ENCODE measurements at regions not wholly inside any gene's neighbourhood (a gene's known extent, or its start where the extent isn't known, plus 50 kb on each side); places are given as distances from the start of the nearest gene placed in this dataset.

DNA sequence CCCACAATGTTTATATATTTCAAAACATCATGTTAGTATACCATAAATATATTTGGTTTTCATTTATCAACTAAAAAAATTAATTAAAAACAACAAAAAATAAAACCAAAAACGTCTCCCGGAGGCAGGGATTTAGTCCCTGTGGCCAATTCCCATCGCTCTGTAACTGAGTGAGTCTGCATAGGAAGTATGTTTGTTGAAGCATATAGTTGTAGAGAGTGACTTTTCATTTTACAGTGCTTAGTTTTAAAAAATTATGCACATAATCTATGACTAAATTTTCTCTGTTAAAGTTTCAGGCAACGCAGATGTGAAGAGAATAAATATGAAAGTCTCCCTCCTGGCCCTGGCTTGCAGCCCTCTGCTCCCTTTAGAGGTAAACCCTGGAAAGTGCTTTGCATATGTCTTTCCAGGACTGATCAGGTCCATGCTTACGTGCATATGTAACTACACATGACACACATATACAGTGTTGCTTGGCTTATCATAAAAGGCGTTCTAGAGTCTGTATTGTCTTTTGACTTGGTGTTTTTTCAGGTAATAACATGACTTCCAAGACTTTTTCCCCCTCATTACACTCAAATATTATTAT lies 63.4 kb upstream of the SORBS2 start:
- TF ChIP-seq, protein P1, sequence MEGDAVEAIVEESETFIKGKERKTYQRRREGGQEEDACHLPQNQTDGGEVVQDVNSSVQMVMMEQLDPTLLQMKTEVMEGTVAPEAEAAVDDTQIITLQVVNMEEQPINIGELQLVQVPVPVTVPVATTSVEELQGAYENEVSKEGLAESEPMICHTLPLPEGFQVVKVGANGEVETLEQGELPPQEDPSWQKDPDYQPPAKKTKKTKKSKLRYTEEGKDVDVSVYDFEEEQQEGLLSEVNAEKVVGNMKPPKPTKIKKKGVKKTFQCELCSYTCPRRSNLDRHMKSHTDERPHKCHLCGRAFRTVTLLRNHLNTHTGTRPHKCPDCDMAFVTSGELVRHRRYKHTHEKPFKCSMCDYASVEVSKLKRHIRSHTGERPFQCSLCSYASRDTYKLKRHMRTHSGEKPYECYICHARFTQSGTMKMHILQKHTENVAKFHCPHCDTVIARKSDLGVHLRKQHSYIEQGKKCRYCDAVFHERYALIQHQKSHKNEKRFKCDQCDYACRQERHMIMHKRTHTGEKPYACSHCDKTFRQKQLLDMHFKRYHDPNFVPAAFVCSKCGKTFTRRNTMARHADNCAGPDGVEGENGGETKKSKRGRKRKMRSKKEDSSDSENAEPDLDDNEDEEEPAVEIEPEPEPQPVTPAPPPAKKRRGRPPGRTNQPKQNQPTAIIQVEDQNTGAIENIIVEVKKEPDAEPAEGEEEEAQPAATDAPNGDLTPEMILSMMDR (IDR thresholded peaks at IDR 0.05; ENCODE audit: low read depth, low read length): no peak
- TF ChIP-seq EZH2phosphoT487 (IDR thresholded peaks at IDR 0.05; ENCODE audit: low read depth): no peak
